Stimulated activated CD4-positive, alpha-beta T cell treated with anti-CD3 and anti-CD28 coated beads, Interleukin-1b, Interleukin-23, amount 100 ng/mL, for 1 hour (primary cell): ENCODE measurements at regions not wholly inside any gene's neighbourhood (a gene's known extent, or its start where the extent isn't known, plus 50 kb on each side); places are given as distances from the start of the nearest gene placed in this dataset.

Experiments used
- DNase-seq, 2 donors: peaks; one replicate each; pipeline ENCODE4 v3.0.0-alpha.2; 2020; ENCODE audit warnings: low read depth in 2 of 2

- no peak for DNase-seq
These were observed 517.7 kb upstream of the MYT1L start for GRCh38 chr2:2848621-2849333.

- DNase-seq = no peak
These were observed 517.1 kb upstream of the MYT1L start for GRCh38 chr2:2848198-2848597.

- DNase-seq = no peak
These were observed 516.2 kb upstream of the MYT1L start for GRCh38 chr2:2847209-2847676.

GRCh38 chr2:2846332-2847208 lies 515.5 kb upstream of the MYT1L start:
- no peak for DNase-seq

GRCh38 chr2:2845806-2846315 lies 514.8 kb upstream of the MYT1L start:
- no peak for DNase-seq

- no peak for DNase-seq
These were observed 514.2 kb upstream of the MYT1L start for GRCh38 chr2:2845267-2845666.

GRCh38 chr2:2843969-2844548 lies 513.0 kb upstream of the MYT1L start:
- DNase-seq = no peak

GRCh38 chr2:2842466-2842865 lies 511.4 kb upstream of the MYT1L start:
- DNase-seq = no peak

GRCh38 chr2:2840681-2841300 lies 509.7 kb upstream of the MYT1L start:
- no peak for DNase-seq

GRCh38 chr2:2839782-2840531 lies 508.9 kb upstream of the MYT1L start:
- no peak for DNase-seq

GRCh38 chr2:2839393-2839781 lies 508.3 kb upstream of the MYT1L start:
- DNase-seq = no peak

- DNase-seq = no peak
These were observed 507.4 kb upstream of the MYT1L start for GRCh38 chr2:2838548-2838845.

- DNase-seq = no peak
These were observed 506.9 kb upstream of the MYT1L start for GRCh38 chr2:2837746-2838547.

- DNase-seq = no peak
These were observed 505.4 kb upstream of the MYT1L start for GRCh38 chr2:2836343-2837070.

- no peak for DNase-seq
These were observed 503.6 kb upstream of the MYT1L start for GRCh38 chr2:2834516-2835254.

GRCh38 chr2:2834105-2834504 lies 503.0 kb upstream of the MYT1L start:
- DNase-seq = no peak

- DNase-seq = no peak
These were observed 501.6 kb upstream of the MYT1L start for GRCh38 chr2:2832657-2833056.

- no peak for DNase-seq
These were observed 500.6 kb upstream of the MYT1L start for GRCh38 chr2:2831633-2832032.

GRCh38 chr2:2830576-2830975 lies 499.5 kb upstream of the MYT1L start:
- DNase-seq = no peak
